WTC11 (cell line): ENCODE measurements at regions not wholly inside any gene's neighbourhood (a gene's known extent, or its start where the extent isn't known, plus 50 kb on each side); places are given as distances from the start of the nearest gene placed in this dataset.

Experiments
- ATAC-seq: fragments of 200-7000 bp; cut with Tn5 transposase; 2 replicates; pipeline ENCODE4 v1.10.0; 2021; ENCODE audit warnings: mild to moderate bottlenecking, moderate library complexity
- CTCF ChIA-PET: fragments of 300-600 bp; sonication (Branson Sonifier 250); formaldehyde crosslinking; loops from one replicate; lab custom pipeline; 2021; ENCODE audit warnings: antibody characterized with exemption; lab: Charles Lee
- POLR2A ChIA-PET: fragments of 350-600 bp; sonication (Branson Sonifier 250); formaldehyde crosslinking; loops from one replicate; lab custom pipeline; 2021; ENCODE audit warnings: antibody characterized with exemption; lab: Charles Lee
- DNase-seq: peaks from one replicate; pipeline ENCODE4 v3.0.0; 2021; ENCODE audit warnings: low spot score
- H3K27ac Mint-ChIP-seq: 2 replicates; pipeline ENCODE4 v1.8.0; 2021; ENCODE audit warnings: mixed read lengths
- H3K27me3 Mint-ChIP-seq: 2 replicates; pipeline ENCODE4 v1.8.0; 2021; ENCODE audit warnings: low read depth, mild to moderate bottlenecking, moderate library complexity, mixed read lengths
- H3K36me3 Mint-ChIP-seq: 2 replicates; pipeline ENCODE4 v1.8.0; 2021; ENCODE audit warnings: mixed read lengths
- H3K4me1 Mint-ChIP-seq: 2 replicates; pipeline ENCODE4 v1.8.0; 2022; ENCODE audit warnings: mixed read lengths
- H3K4me3 Mint-ChIP-seq: 2 replicates; pipeline ENCODE4 v1.8.0; 2021; ENCODE audit warnings: mild to moderate bottlenecking, moderate library complexity, mixed read lengths
- H3K9me3 Mint-ChIP-seq: 2 replicates; pipeline ENCODE4 v1.8.0; 2021; ENCODE audit warnings: mixed read lengths
- JUN ChIP-seq: sonication (generic); formaldehyde crosslinking; IDR thresholded peaks from 2 replicates; pipeline ENCODE4 v1.8.0; 2023; ENCODE audit warnings: mild to moderate bottlenecking, missing genetic modification reagents
- MYBL2 ChIP-seq: sonication (generic); formaldehyde crosslinking; IDR thresholded peaks from 2 replicates; pipeline ENCODE4 v1.8.1; 2023; ENCODE audit warnings: mild to moderate bottlenecking, moderate library complexity, missing genetic modification reagents
- NFE2L1 ChIP-seq: sonication (generic); formaldehyde crosslinking; IDR thresholded peaks from 2 replicates; pipeline ENCODE4 v1.8.1; 2023; ENCODE audit warnings: missing genetic modification reagents
- RELA ChIP-seq: sonication (generic); formaldehyde crosslinking; IDR thresholded peaks from 2 replicates; pipeline ENCODE4 v1.8.1; 2022; ENCODE audit warnings: missing genetic modification reagents, mild to moderate bottlenecking, borderline replicate concordance
- RORB ChIP-seq: fragments of 250-450 bp; sonication (Bioruptor Pico); IDR thresholded peaks from 2 replicates; pipeline ENCODE4 v1.9.0; 2021; ENCODE audit warnings: mild to moderate bottlenecking
- TEAD4 ChIP-seq: sonication (generic); formaldehyde crosslinking; IDR thresholded peaks from 2 replicates; pipeline ENCODE4 v1.8.0; 2022; ENCODE audit warnings: mild to moderate bottlenecking, missing genetic modification reagents
- ZNF232 ChIP-seq: sonication (generic); formaldehyde crosslinking; IDR thresholded peaks from 2 replicates; pipeline ENCODE4 v1.8.0; 2022; ENCODE audit warnings: mild to moderate bottlenecking, missing genetic modification reagents
- ZNF423 ChIP-seq: fragments of 250-450 bp; sonication (Bioruptor Pico); IDR thresholded peaks from 2 replicates; pipeline ENCODE4 v2.1.2; 2022; ENCODE audit warnings: mild to moderate bottlenecking, moderate library complexity
- TF ChIP-seq, protein P1 (sequence below): sonication (generic); formaldehyde crosslinking; IDR thresholded peaks from 2 replicates; pipeline ENCODE4 v1.8.1; 2022; ENCODE audit warnings: low read depth, mild to moderate bottlenecking, moderate library complexity, missing genetic modification reagents, borderline replicate concordance
- TF ChIP-seq, protein P2 (sequence below): sonication (generic); formaldehyde crosslinking; IDR thresholded peaks from 2 replicates; pipeline ENCODE4 v1.8.1; 2023; ENCODE audit warnings: mild to moderate bottlenecking, missing genetic modification reagents, moderate library complexity
- TF ChIP-seq, protein P3 (sequence below): sonication (generic); formaldehyde crosslinking; conservative IDR thresholded peaks from 2 replicates; pipeline ENCODE4 v1.8.1; 2023; ENCODE audit warnings: mild to moderate bottlenecking, low read depth, missing genetic modification reagents, moderate library complexity
- TF ChIP-seq, protein P4 (sequence below): fragments of 250-450 bp; sonication (Bioruptor Pico); IDR thresholded peaks from 2 replicates; pipeline ENCODE4 v1.9.0; 2021; ENCODE audit warnings: mild to moderate bottlenecking
- TF ChIP-seq, protein P5 (sequence below): sonication (generic); formaldehyde crosslinking; IDR thresholded peaks from 2 replicates; pipeline ENCODE4 v1.8.1; 2022; ENCODE audit warnings: mild to moderate bottlenecking, missing genetic modification reagents, moderate library complexity, borderline replicate concordance
- TF ChIP-seq, protein P6 (sequence below): sonication (generic); formaldehyde crosslinking; IDR thresholded peaks from 2 replicates; pipeline ENCODE4 v1.8.1; 2023; ENCODE audit warnings: mild to moderate bottlenecking, missing genetic modification reagents
- TF ChIP-seq, protein P7 (sequence below): sonication (generic); formaldehyde crosslinking; IDR thresholded peaks from 2 replicates; pipeline ENCODE4 v1.8.0; 2022; ENCODE audit warnings: mild to moderate bottlenecking, missing genetic modification reagents
- TF ChIP-seq, protein P8 (sequence below): fragments of 250-450 bp; sonication (Bioruptor Pico); IDR thresholded peaks from 2 replicates; pipeline ENCODE4 v1.9.0; 2021; ENCODE audit warnings: moderate library complexity, mild to moderate bottlenecking, inconsistent platforms, borderline replicate concordance

DNA sequence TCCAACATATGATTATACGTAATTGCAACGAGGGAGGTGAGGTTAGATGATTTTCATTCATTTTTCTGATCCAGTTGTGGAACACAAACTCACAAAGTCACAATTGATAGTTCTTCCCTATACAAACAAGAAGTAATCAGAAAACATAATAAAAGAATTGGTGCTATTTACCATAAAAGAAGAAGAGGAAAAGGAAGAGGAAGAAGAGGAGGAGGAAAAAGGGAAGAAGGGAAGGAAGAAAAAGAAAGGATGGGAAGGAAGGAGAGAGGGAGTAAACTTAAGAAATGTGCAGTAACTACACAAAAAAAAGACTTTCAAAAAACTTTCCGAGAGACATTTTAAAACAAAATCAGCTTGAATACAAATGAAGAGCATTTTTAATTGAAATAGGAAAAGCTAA, 65.0 kb downstream of the CCDC71L start (continued):
- no peak for TF ChIP-seq RELA (CRISPR knock-in tag)
- TF ChIP-seq, protein P1, sequence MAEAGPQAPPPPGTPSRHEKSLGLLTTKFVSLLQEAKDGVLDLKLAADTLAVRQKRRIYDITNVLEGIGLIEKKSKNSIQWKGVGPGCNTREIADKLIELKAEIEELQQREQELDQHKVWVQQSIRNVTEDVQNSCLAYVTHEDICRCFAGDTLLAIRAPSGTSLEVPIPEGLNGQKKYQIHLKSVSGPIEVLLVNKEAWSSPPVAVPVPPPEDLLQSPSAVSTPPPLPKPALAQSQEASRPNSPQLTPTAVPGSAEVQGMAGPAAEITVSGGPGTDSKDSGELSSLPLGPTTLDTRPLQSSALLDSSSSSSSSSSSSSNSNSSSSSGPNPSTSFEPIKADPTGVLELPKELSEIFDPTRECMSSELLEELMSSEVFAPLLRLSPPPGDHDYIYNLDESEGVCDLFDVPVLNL (CRISPR knock-in tag) = no peak
- TF ChIP-seq, protein P2, sequence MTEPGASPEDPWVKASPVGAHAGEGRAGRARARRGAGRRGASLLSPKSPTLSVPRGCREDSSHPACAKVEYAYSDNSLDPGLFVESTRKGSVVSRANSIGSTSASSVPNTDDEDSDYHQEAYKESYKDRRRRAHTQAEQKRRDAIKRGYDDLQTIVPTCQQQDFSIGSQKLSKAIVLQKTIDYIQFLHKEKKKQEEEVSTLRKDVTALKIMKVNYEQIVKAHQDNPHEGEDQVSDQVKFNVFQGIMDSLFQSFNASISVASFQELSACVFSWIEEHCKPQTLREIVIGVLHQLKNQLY (CRISPR knock-in tag) = no peak
- no peak for TF ChIP-seq TEAD4
- TF ChIP-seq, protein P3, sequence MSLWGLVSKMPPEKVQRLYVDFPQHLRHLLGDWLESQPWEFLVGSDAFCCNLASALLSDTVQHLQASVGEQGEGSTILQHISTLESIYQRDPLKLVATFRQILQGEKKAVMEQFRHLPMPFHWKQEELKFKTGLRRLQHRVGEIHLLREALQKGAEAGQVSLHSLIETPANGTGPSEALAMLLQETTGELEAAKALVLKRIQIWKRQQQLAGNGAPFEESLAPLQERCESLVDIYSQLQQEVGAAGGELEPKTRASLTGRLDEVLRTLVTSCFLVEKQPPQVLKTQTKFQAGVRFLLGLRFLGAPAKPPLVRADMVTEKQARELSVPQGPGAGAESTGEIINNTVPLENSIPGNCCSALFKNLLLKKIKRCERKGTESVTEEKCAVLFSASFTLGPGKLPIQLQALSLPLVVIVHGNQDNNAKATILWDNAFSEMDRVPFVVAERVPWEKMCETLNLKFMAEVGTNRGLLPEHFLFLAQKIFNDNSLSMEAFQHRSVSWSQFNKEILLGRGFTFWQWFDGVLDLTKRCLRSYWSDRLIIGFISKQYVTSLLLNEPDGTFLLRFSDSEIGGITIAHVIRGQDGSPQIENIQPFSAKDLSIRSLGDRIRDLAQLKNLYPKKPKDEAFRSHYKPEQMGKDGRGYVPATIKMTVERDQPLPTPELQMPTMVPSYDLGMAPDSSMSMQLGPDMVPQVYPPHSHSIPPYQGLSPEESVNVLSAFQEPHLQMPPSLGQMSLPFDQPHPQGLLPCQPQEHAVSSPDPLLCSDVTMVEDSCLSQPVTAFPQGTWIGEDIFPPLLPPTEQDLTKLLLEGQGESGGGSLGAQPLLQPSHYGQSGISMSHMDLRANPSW (CRISPR knock-in tag) = no peak
- TF ChIP-seq ZNF232 (CRISPR knock-in tag) = no peak
- TF ChIP-seq MYBL2 (CRISPR knock-in tag) = no peak
- TF ChIP-seq ZNF423 = no peak
- TF ChIP-seq, protein P4, sequence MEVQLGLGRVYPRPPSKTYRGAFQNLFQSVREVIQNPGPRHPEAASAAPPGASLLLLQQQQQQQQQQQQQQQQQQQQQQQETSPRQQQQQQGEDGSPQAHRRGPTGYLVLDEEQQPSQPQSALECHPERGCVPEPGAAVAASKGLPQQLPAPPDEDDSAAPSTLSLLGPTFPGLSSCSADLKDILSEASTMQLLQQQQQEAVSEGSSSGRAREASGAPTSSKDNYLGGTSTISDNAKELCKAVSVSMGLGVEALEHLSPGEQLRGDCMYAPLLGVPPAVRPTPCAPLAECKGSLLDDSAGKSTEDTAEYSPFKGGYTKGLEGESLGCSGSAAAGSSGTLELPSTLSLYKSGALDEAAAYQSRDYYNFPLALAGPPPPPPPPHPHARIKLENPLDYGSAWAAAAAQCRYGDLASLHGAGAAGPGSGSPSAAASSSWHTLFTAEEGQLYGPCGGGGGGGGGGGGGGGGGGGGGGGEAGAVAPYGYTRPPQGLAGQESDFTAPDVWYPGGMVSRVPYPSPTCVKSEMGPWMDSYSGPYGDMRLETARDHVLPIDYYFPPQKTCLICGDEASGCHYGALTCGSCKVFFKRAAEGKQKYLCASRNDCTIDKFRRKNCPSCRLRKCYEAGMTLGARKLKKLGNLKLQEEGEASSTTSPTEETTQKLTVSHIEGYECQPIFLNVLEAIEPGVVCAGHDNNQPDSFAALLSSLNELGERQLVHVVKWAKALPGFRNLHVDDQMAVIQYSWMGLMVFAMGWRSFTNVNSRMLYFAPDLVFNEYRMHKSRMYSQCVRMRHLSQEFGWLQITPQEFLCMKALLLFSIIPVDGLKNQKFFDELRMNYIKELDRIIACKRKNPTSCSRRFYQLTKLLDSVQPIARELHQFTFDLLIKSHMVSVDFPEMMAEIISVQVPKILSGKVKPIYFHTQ (CRISPR knock-in tag) = no peak

DNA sequence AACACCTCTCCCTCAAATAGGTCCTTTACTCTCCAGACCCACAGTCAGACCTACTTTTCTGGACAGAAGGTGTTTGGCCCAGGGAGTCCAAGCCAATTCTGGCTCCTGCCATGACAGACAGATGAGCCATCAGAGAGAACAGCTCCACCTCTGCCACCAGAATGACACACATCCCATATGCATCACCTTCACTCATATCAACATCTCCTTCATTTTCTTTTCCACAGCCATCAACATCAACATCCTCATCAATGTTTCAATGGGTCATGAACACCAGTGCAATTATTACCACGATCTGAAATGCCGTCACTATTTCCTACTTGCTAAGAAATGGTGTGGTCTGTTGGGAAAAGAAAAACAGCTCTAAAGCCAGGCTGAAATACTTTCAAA, 67.9 kb downstream of the CCDC71L start:
- H3K27me3 Mint-ChIP-seq = no peaks in the 10 kb centered on the region; the same call in 1 of the 2 replicates
- H3K36me3 Mint-ChIP-seq = no peaks in the 10 kb centered on the region
- H3K27ac Mint-ChIP-seq = no peak overlapping the region
- H3K4me3 Mint-ChIP-seq = no peak overlapping the region
- H3K9me3 Mint-ChIP-seq = peaks cover 6% of the 10 kb centered on the region
- ATAC-seq (no peak), DNase-seq (no peak)
- POLR2A ChIA-PET = no interaction called here
- TF ChIP-seq JUN (no peak), NFE2L1 (CRISPR knock-in tag) (no peak), TEAD4 (no peak), RORB (no peak), RELA (CRISPR knock-in tag) (no peak)
- TF ChIP-seq, protein P5, sequence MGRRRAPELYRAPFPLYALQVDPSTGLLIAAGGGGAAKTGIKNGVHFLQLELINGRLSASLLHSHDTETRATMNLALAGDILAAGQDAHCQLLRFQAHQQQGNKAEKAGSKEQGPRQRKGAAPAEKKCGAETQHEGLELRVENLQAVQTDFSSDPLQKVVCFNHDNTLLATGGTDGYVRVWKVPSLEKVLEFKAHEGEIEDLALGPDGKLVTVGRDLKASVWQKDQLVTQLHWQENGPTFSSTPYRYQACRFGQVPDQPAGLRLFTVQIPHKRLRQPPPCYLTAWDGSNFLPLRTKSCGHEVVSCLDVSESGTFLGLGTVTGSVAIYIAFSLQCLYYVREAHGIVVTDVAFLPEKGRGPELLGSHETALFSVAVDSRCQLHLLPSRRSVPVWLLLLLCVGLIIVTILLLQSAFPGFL (CRISPR knock-in tag) = no peak
- TF ChIP-seq, protein P6, sequence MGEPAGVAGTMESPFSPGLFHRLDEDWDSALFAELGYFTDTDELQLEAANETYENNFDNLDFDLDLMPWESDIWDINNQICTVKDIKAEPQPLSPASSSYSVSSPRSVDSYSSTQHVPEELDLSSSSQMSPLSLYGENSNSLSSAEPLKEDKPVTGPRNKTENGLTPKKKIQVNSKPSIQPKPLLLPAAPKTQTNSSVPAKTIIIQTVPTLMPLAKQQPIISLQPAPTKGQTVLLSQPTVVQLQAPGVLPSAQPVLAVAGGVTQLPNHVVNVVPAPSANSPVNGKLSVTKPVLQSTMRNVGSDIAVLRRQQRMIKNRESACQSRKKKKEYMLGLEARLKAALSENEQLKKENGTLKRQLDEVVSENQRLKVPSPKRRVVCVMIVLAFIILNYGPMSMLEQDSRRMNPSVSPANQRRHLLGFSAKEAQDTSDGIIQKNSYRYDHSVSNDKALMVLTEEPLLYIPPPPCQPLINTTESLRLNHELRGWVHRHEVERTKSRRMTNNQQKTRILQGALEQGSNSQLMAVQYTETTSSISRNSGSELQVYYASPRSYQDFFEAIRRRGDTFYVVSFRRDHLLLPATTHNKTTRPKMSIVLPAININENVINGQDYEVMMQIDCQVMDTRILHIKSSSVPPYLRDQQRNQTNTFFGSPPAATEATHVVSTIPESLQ (CRISPR knock-in tag) = no peak
- TF ChIP-seq, protein P7, sequence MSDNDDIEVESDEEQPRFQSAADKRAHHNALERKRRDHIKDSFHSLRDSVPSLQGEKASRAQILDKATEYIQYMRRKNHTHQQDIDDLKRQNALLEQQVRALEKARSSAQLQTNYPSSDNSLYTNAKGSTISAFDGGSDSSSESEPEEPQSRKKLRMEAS (CRISPR knock-in tag) = no peak
- TF ChIP-seq, protein P8, sequence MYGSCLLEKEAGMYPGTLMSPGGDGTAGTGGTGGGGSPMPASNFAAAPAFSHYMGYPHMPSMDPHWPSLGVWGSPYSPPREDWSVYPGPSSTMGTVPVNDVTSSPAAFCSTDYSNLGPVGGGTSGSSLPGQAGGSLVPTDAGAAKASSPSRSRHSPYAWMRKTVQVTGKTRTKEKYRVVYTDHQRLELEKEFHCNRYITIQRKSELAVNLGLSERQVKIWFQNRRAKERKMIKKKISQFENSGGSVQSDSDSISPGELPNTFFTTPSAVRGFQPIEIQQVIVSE (CRISPR knock-in tag) = no peak
- H3K4me1 Mint-ChIP-seq = peaks cover 7% of the 10 kb centered on the region; the same call in 1 of the 2 replicates
- CTCF ChIA-PET = no interaction called here
